ENCODE measurements at regions not wholly inside any gene's neighbourhood (a gene's known extent, or its start where the extent isn't known, plus 50 kb on each side); places are given as distances from the start of the nearest gene placed in this dataset.

- no peak for ATAC-seq
- no peaks in the 10 kb centered on the region for H3K4me1 ChIP-seq
- H3K36me3 ChIP-seq (replicated peaks in 1 of 2; ENCODE audit: insufficient read depth in 1 of 2, low read depth in 2 of 2), result no peaks in the 10 kb centered on the region
- no peak overlapping the region for H3K27ac ChIP-seq
- TF ChIP-seq POLR2A (IDR thresholded peaks at IDR 0.05) (no peak), CTCF (IDR thresholded peaks at IDR 0.05) (no peak)
- no peaks in the 10 kb centered on the region for H3K9me3 ChIP-seq
- H3K4me3 ChIP-seq, result no peak overlapping the region
- DNase-seq, result no peak
- intact Hi-C loops (cut with DNase I), result no loop called here
- no peaks in the 10 kb centered on the region for H3K27me3 ChIP-seq
- WGBS, 2 donors, result 59 to 65% methylated on average over 2 of the region's 2 CpGs
These were observed 1387.2 kb downstream of the STIM2 start for GRCh38 chr4:28247805-28248204.

GRCh38 chr4:28248269-28248668, 1387.6 kb downstream of the STIM2 start:
- DNase-seq (no peak), ATAC-seq (no peak)
- no peak for TF ChIP-seq CTCF (IDR thresholded peaks at IDR 0.05)
- TF ChIP-seq POLR2A (IDR thresholded peaks at IDR 0.05), result no peak
- WGBS, 2 donors, result 31 to 38% methylated on average over 4 of the region's 4 CpGs
- H3K4me3 ChIP-seq, result no peak overlapping the region
- no peak overlapping the region for H3K27ac ChIP-seq
- intact Hi-C loops (cut with DNase I), result no loop called here
- no peaks in the 10 kb centered on the region for H3K36me3 ChIP-seq (replicated peaks in 1 of 2; ENCODE audit: insufficient read depth in 1 of 2, low read depth in 2 of 2)
- H3K4me1 ChIP-seq, result no peaks in the 10 kb centered on the region
- H3K27me3 ChIP-seq, result no peaks in the 10 kb centered on the region
- H3K9me3 ChIP-seq, result no peaks in the 10 kb centered on the region

GRCh38 chr4:28250646-28251045, 1390.0 kb downstream of the STIM2 start:
- Histone ChIP-seq H3K36me3 (replicated peaks in 1 of 2; ENCODE audit: insufficient read depth in 1 of 2, low read depth in 2 of 2) (no peaks in the 10 kb centered on the region), H3K27ac (no peak overlapping the region), H3K9me3 (no peaks in the 10 kb centered on the region), H3K4me1 (no peaks in the 10 kb centered on the region), H3K27me3 (no peaks in the 10 kb centered on the region), H3K4me3 (no peak overlapping the region)
- ATAC-seq (no peak), DNase-seq (no peak)
- 59 to 70% methylated on average over 2 of the region's 2 CpGs for WGBS, 2 donors
- TF ChIP-seq CTCF (IDR thresholded peaks at IDR 0.05), result no peak
- no peak for TF ChIP-seq POLR2A (IDR thresholded peaks at IDR 0.05)
- intact Hi-C loops (cut with DNase I), result no loop called here

GRCh38 chr4:28251831-28252230, 1391.2 kb downstream of the STIM2 start:
- Histone ChIP-seq H3K36me3 (replicated peaks in 1 of 2; ENCODE audit: insufficient read depth in 1 of 2, low read depth in 2 of 2) (no peaks in the 10 kb centered on the region), H3K27me3 (no peaks in the 10 kb centered on the region), H3K4me3 (no peak overlapping the region), H3K9me3 (no peaks in the 10 kb centered on the region), H3K27ac (no peak overlapping the region), H3K4me1 (no peaks in the 10 kb centered on the region)
- intact Hi-C loops (cut with DNase I), result no loop called here
- DNase-seq, result no peak
- 59 to 70% methylated on average over 2 of the region's 2 CpGs for WGBS, 2 donors
- ATAC-seq, result no peak
- no peak for TF ChIP-seq POLR2A (IDR thresholded peaks at IDR 0.05)
- TF ChIP-seq CTCF (IDR thresholded peaks at IDR 0.05), result no peak

- Histone ChIP-seq H3K27ac (no peak overlapping the region), H3K4me1 (no peaks in the 10 kb centered on the region), H3K9me3 (no peaks in the 10 kb centered on the region), H3K4me3 (no peak overlapping the region), H3K27me3 (no peaks in the 10 kb centered on the region), H3K36me3 (replicated peaks in 1 of 2; ENCODE audit: insufficient read depth in 1 of 2, low read depth in 2 of 2) (no peaks in the 10 kb centered on the region)
- TF ChIP-seq POLR2A (IDR thresholded peaks at IDR 0.05) (no peak), CTCF (IDR thresholded peaks at IDR 0.05) (no peak)
- 58 to 82% methylated on average over 2 to 3 of the region's 3 CpGs for WGBS, 2 donors
- DNase-seq, result no peak
- intact Hi-C loops (cut with DNase I), result no loop called here
- no peak for ATAC-seq
These were observed 1393.4 kb downstream of the STIM2 start for GRCh38 chr4:28254003-28254402.

Measured in body of pancreas (tissue), 4 donors.